Endothelial cell of umbilical vein (primary cell): ENCODE measurements at regions not wholly inside any gene's neighbourhood (a gene's known extent, or its start where the extent isn't known, plus 50 kb on each side); places are given as distances from the start of the nearest gene placed in this dataset.

ENCODE experiments used
- BruUV-seq: library from RNA; stranded (reverse); fragments of 400-500 nt; replicated peaks from 2 replicates; lab custom pipeline; 2021; lab: Mats Ljungman, UMichigan
- CTCF ChIA-PET: fragments of 300-600, 350-600 bp; sonication (Branson Sonifier 250); formaldehyde crosslinking; loops from one replicate; lab custom pipeline; 2021; ENCODE audit warnings: antibody characterized with exemption, inconsistent platforms; lab: Charles Lee
- POLR2A ChIA-PET: fragments of 300-600, 350-600 bp; sonication (Branson Sonifier 250); formaldehyde crosslinking; loops from one replicate; lab custom pipeline; 2021; ENCODE audit warnings: antibody characterized with exemption, inconsistent platforms; lab: Charles Lee
- DNase-seq: peaks from one replicate; pipeline ENCODE4 v3.0.0-alpha.2; 2011; ENCODE audit warnings: low read depth, low spot score
- FAIRE-seq: peaks from 2 replicates; lab custom pipeline; 2011; peaks lifted over from hg19 to GRCh38; lab: Jason Lieb, UNC
- H2AFZ ChIP-seq: 2 replicates; pipeline ENCODE4 v1.6.0; 2012; ENCODE audit warnings: low read depth, low read length, control low read depth, inconsistent platforms
- H3K27ac ChIP-seq: 2 replicates; pipeline ENCODE4 v1.5.1; 2011; ENCODE audit warnings: low read depth, mild to moderate bottlenecking, control low read depth, low read length, moderate library complexity; ENCODE audit not compliant: insufficient read depth
- H3K27me3 ChIP-seq, 2 experiments: 2 replicates each; pipeline versions ENCODE4 v1.6.0 to v1.6.1; 2011; ENCODE audit warnings: low read length in 2 of 2, mixed read lengths in 1 of 2; ENCODE audit not compliant: control insufficient read depth in 2 of 2, insufficient read depth in 2 of 2
- H3K36me3 ChIP-seq, 2 experiments: 2 replicates in 1 of 2; 3 replicates in 1 of 2; pipeline ENCODE4 v1.5.1; 2011; ENCODE audit warnings: low read length in 2 of 2, mild to moderate bottlenecking in 1 of 2, moderate library complexity in 1 of 2; ENCODE audit not compliant: control insufficient read depth in 2 of 2, insufficient read depth in 2 of 2; ENCODE audit errors: extremely low read depth in 1 of 2
- H3K4me1 ChIP-seq: 3 replicates; pipeline ENCODE4 v1.5.1; 2011; ENCODE audit warnings: mild to moderate bottlenecking, low read length; ENCODE audit not compliant: control insufficient read depth, insufficient read depth; ENCODE audit errors: extremely low read depth
- H3K4me2 ChIP-seq: 2 replicates; pipeline ENCODE4 v1.6.1; 2011; ENCODE audit warnings: low read length, control low read depth, mixed read lengths; ENCODE audit not compliant: insufficient read depth
- H3K4me3 ChIP-seq, 3 experiments: fragments of 200-600 bp in 1 of 3; sonication (generic), shearing (Covaris generic) in 1 of 3; replicated peaks in 1 of 3; 2 replicates each; pipeline ENCODE4 v1.5.1; 2011 to 2016; ENCODE audit warnings: control low read depth in 3 of 3, low read length in 3 of 3, mild to moderate bottlenecking in 2 of 3, inconsistent platforms in 1 of 3, low read depth in 1 of 3, moderate library complexity in 1 of 3; ENCODE audit not compliant: insufficient read depth in 1 of 3
- H3K79me2 ChIP-seq: 2 replicates; pipeline ENCODE4 v1.6.0; 2012; ENCODE audit warnings: low read length, inconsistent platforms; ENCODE audit not compliant: control insufficient read depth, insufficient read depth
- H3K9ac ChIP-seq: replicated peaks from 2 replicates; pipeline ENCODE3; 2011; ENCODE audit warnings: low read length, control low read depth; ENCODE audit not compliant: insufficient read depth; ENCODE audit errors: extremely low read depth
- H3K9me1 ChIP-seq: replicated peaks from 3 replicates; pipeline ENCODE4 v1.6.0; 2011; ENCODE audit warnings: mild to moderate bottlenecking, low read length; ENCODE audit not compliant: control insufficient read depth, insufficient read depth; ENCODE audit errors: extremely low read depth
- H3K9me3 ChIP-seq: replicated peaks from 2 replicates; pipeline ENCODE4 v1.5.1; 2012; ENCODE audit warnings: low read length, inconsistent platforms; ENCODE audit not compliant: control insufficient read depth, insufficient read depth
- H4K20me1 ChIP-seq: replicated peaks from 2 replicates; pipeline ENCODE3; 2011; ENCODE audit warnings: mild to moderate bottlenecking, low read length; ENCODE audit not compliant: control insufficient read depth, insufficient read depth; ENCODE audit errors: extremely low read depth
- EZH2 ChIP-seq: IDR thresholded peaks from 2 replicates; pipeline ENCODE4 v1.6.1; 2012; ENCODE audit warnings: borderline replicate concordance, low read depth, mild to moderate bottlenecking, moderate library complexity, low read length, inconsistent platforms; ENCODE audit not compliant: severe bottlenecking
- FOS ChIP-seq: IDR thresholded peaks from 2 replicates; pipeline ENCODE4 v1.6.1; 2011; ENCODE audit warnings: mild to moderate bottlenecking, low read length, moderate library complexity, borderline replicate concordance; ENCODE audit not compliant: insufficient read depth
- GATA2 ChIP-seq: IDR thresholded peaks from 2 replicates; pipeline ENCODE4 v1.7.0; 2011; ENCODE audit warnings: low read depth, mild to moderate bottlenecking, moderate library complexity, mixed read lengths, low read length; ENCODE audit not compliant: insufficient read length, insufficient read depth
- JUN ChIP-seq: IDR thresholded peaks from 2 replicates; pipeline ENCODE4 v1.6.1; 2011; ENCODE audit warnings: borderline replicate concordance, low read depth; ENCODE audit not compliant: insufficient read length, insufficient read depth
- MYC ChIP-seq: IDR thresholded peaks from one replicate; pipeline ENCODE4 v1.6.1; 2011; ENCODE audit warnings: mild to moderate bottlenecking, low read depth, low read length
- POLR2A ChIP-seq: IDR thresholded peaks from 2 replicates; pipeline ENCODE4 v1.6.1; 2012; ENCODE audit warnings: low read depth, mild to moderate bottlenecking, control low read depth, low read length
- POLR2AphosphoS5 ChIP-seq: IDR thresholded peaks from 2 replicates; pipeline ENCODE4 v1.6.1; 2012; ENCODE audit warnings: low read depth, mild to moderate bottlenecking, control low read depth, low read length, moderate library complexity; ENCODE audit not compliant: insufficient read depth
- dilution Hi-C: fragments of 300-500 bp; cut with MboI; formaldehyde crosslinking; loops from one replicate; pipeline ENCODE4 v1.15.0; 2019; ENCODE audit warnings: low sequenced_read_pairs; ENCODE audit not compliant: extremely low pct_ligation_motif_present
- intact Hi-C: fragments of 100-400 bp; cut with micrococcal nuclease; formaldehyde crosslinking; loops from one replicate; pipeline ENCODE4 v1.10.0; 2022
- TF ChIP-seq, protein P1 (sequence below): IDR thresholded peaks from 2 replicates; pipeline ENCODE4 v1.6.1; 2011; ENCODE audit not compliant: insufficient read depth, insufficient read length
- TF ChIP-seq, protein P2 (sequence below), 2 donors: IDR thresholded peaks; 1 replicate in 1 of 2; 2 replicates in 1 of 2; pipeline ENCODE4 v1.5.1; 2011; ENCODE audit warnings: low read length in 2 of 2, mild to moderate bottlenecking in 2 of 2, moderate library complexity in 2 of 2, control low read depth in 1 of 2, inconsistent platforms in 1 of 2, low read depth in 1 of 2; ENCODE audit not compliant: insufficient read depth in 1 of 2; ENCODE audit errors: extremely low read depth in 1 of 2

DNA sequence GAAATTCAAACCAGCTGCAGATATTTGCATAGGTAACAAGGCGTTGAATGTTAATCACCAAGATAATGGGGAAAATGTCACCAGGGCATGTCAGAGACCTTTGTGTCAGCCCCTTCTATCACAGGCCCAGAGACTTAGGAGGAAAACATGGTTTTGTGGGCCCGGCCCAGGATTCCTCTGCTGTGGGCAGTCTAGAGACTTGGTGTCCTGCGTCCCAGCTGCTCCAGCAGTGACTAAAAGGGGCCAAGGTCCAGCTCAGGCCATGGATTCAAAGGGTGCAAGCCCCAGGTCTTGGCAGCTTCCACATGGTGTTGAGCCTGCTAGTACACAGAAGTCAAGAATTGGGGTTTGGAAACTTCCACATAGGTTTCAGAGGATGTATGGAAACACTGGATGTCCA, 147.5 kb upstream of the ZWINT start:
- Histone ChIP-seq H4K20me1 (no peaks in the 10 kb centered on the region), H3K9ac (no peak overlapping the region), H3K4me3 (no peak overlapping the region), H3K79me2 (no peaks in the 10 kb centered on the region), H3K27ac (no peak overlapping the region), H3K36me3 (no peaks in the 10 kb centered on the region), H3K9me1 (no peaks in the 10 kb centered on the region), H3K9me3 (no peaks in the 10 kb centered on the region), H3K27me3 (no peaks in the 10 kb centered on the region), H3K4me2 (no peak overlapping the region), H2AFZ (no peak overlapping the region), H3K4me1 (no peaks in the 10 kb centered on the region)
- intact Hi-C loops = no loop called here
- TF ChIP-seq POLR2A (no peak), FOS (no peak), MYC (no peak), EZH2 (no peak), GATA2 (no peak), POLR2AphosphoS5 (no peak), JUN (no peak)
- TF ChIP-seq, protein P1, sequence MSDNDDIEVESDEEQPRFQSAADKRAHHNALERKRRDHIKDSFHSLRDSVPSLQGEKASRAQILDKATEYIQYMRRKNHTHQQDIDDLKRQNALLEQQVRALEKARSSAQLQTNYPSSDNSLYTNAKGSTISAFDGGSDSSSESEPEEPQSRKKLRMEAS = no peak
- TF ChIP-seq, protein P2, sequence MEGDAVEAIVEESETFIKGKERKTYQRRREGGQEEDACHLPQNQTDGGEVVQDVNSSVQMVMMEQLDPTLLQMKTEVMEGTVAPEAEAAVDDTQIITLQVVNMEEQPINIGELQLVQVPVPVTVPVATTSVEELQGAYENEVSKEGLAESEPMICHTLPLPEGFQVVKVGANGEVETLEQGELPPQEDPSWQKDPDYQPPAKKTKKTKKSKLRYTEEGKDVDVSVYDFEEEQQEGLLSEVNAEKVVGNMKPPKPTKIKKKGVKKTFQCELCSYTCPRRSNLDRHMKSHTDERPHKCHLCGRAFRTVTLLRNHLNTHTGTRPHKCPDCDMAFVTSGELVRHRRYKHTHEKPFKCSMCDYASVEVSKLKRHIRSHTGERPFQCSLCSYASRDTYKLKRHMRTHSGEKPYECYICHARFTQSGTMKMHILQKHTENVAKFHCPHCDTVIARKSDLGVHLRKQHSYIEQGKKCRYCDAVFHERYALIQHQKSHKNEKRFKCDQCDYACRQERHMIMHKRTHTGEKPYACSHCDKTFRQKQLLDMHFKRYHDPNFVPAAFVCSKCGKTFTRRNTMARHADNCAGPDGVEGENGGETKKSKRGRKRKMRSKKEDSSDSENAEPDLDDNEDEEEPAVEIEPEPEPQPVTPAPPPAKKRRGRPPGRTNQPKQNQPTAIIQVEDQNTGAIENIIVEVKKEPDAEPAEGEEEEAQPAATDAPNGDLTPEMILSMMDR (IDR thresholded peaks at IDR 0.05; ENCODE audit: extremely low read depth in 1 of 2, insufficient read depth in 1 of 2, low read depth in 1 of 2, low read length in 2 of 2) = no peak
- DNase-seq (no peak), FAIRE-seq (no peak)
- ChIA-PET POLR2A (no interaction called here), CTCF (no interaction called here)
- dilution Hi-C loops = no loop called here
- BruUV-seq = no TSS peak
